Neural progenitor cell (in vitro differentiated cells): ENCODE measurements at regions not wholly inside any gene's neighbourhood (a gene's known extent, or its start where the extent isn't known, plus 50 kb on each side); places are given as distances from the start of the nearest gene placed in this dataset.

Experiments
- DNase-seq: peaks from one replicate; pipeline ENCODE4 v3.0.0-alpha.2; 2016; ENCODE audit warnings: low spot score
- H2AFZ ChIP-seq: fragments of 200-600 bp; sonication (generic); replicated peaks from 2 replicates; pipeline ENCODE4 v1.6.1; 2016; ENCODE audit warnings: antibody characterized with exemption
- H3F3A ChIP-seq: fragments of 200-600 bp; sonication (generic); 2 replicates; pipeline ENCODE4 v1.6.1; 2016; ENCODE audit warnings: antibody characterized with exemption, low read depth
- H3K27ac ChIP-seq: fragments of 200-600 bp; sonication (generic); 2 replicates; pipeline ENCODE4 v1.5.1; 2016; ENCODE audit warnings: mild to moderate bottlenecking
- H3K27me3 ChIP-seq: fragments of 200-600 bp; sonication (generic); 2 replicates; pipeline ENCODE4 v1.6.1; 2016; ENCODE audit warnings: mild to moderate bottlenecking, moderate library complexity
- H3K36me3 ChIP-seq: fragments of 200-600 bp; sonication (generic); 2 replicates; pipeline ENCODE4 v1.5.1; 2016
- H3K4me1 ChIP-seq: fragments of 200-600 bp; sonication (generic); 2 replicates; pipeline ENCODE4 v1.6.1; 2016; ENCODE audit warnings: mixed run types
- H3K4me2 ChIP-seq: fragments of 200-600 bp; sonication (generic); 2 replicates; pipeline ENCODE4 v1.6.1; 2016
- H3K4me3 ChIP-seq: fragments of 200-600 bp; sonication (generic); 2 replicates; pipeline ENCODE4 v1.5.1; 2016
- H3K79me2 ChIP-seq: fragments of 200-600 bp; sonication (generic); 2 replicates; pipeline ENCODE4 v1.6.1; 2016; ENCODE audit warnings: low read depth
- H3K9ac ChIP-seq: fragments of 200-600 bp; sonication (generic); 2 replicates; pipeline ENCODE4 v1.6.1; 2016
- H3K9me3 ChIP-seq: fragments of 200-600 bp; sonication (generic); 2 replicates; pipeline ENCODE4 v1.5.1; 2016; ENCODE audit warnings: low read depth
- H4K20me1 ChIP-seq: fragments of 200-600 bp; sonication (generic); 2 replicates; pipeline ENCODE4 v1.6.1; 2016; ENCODE audit warnings: low read depth
- H3K27ac Mint-ChIP-seq: 3 replicates; pipeline ENCODE4 v1.8.0; 2021; ENCODE audit warnings: mixed read lengths
- H3K27me3 Mint-ChIP-seq: 2 replicates; pipeline ENCODE4 v1.8.0; 2022; ENCODE audit warnings: low read depth, mild to moderate bottlenecking, inconsistent platforms, moderate library complexity, mixed read lengths; ENCODE audit not compliant: insufficient read depth
- H3K36me3 Mint-ChIP-seq: 3 replicates; pipeline ENCODE4 v1.8.0; 2021; ENCODE audit warnings: mixed read lengths
- H3K4me1 Mint-ChIP-seq: 3 replicates; pipeline ENCODE4 v1.8.0; 2021; ENCODE audit warnings: mixed read lengths
- H3K4me3 Mint-ChIP-seq: 3 replicates; pipeline ENCODE4 v1.8.0; 2021; ENCODE audit warnings: mild to moderate bottlenecking, moderate library complexity, mixed read lengths
- H3K9me3 Mint-ChIP-seq: 3 replicates; pipeline ENCODE4 v1.8.0; 2020; ENCODE audit warnings: mixed read lengths
- CTCF ChIP-seq: fragments of 200-600 bp; sonication (generic); IDR thresholded peaks from 2 replicates; pipeline ENCODE4 v1.5.1; 2017; ENCODE audit warnings: antibody characterized with exemption, mild to moderate bottlenecking
- EZH2 ChIP-seq: fragments of 200-600 bp; sonication (generic); IDR thresholded peaks from 2 replicates; pipeline ENCODE4 v1.6.1; 2017; ENCODE audit warnings: antibody characterized with exemption, mild to moderate bottlenecking, moderate library complexity
- EZH2phosphoT487 ChIP-seq: fragments of 200-600 bp; sonication (generic); IDR thresholded peaks from 2 replicates; pipeline ENCODE4 v1.6.1; 2017; ENCODE audit warnings: antibody characterized with exemption

- H3K36me3 Mint-ChIP-seq, result peaks cover 2% of the 10 kb centered on the region
- no peaks in the 10 kb centered on the region for H3K4me1 Mint-ChIP-seq
- no peaks in the 10 kb centered on the region for H3K27me3 ChIP-seq
- H3K4me3 ChIP-seq, result no peak overlapping the region
- peaks cover 3% of the 10 kb centered on the region for H3K27me3 Mint-ChIP-seq
- H3K9me3 ChIP-seq, result peaks cover 18% of the 10 kb centered on the region
- H3K36me3 ChIP-seq, result no peaks in the 10 kb centered on the region
- H3K4me1 ChIP-seq, result no peaks in the 10 kb centered on the region
- no peaks in the 10 kb centered on the region for H4K20me1 ChIP-seq
- no peaks in the 10 kb centered on the region for H3K79me2 ChIP-seq
- no peak overlapping the region for H3K9ac ChIP-seq
- H3K4me3 Mint-ChIP-seq, result no peak overlapping the region
- no peak for DNase-seq
- no peak overlapping the region for H3K4me2 ChIP-seq
- TF ChIP-seq EZH2, result no peak
- no peak for TF ChIP-seq EZH2phosphoT487
- TF ChIP-seq CTCF, result no peak
- H3K27ac ChIP-seq, result no peak overlapping the region
- no peak overlapping the region for H2AFZ ChIP-seq
- no peak overlapping the region for H3K27ac Mint-ChIP-seq
- peaks cover 65% of the 10 kb centered on the region for H3K9me3 Mint-ChIP-seq
- no peaks in the 10 kb centered on the region for H3F3A ChIP-seq
Observed at GRCh38 chr19:56721714-56722113, 50.2 kb upstream of the ZNF835 start.
